H4 (cell line): ENCODE measurements at regions not wholly inside any gene's neighbourhood (a gene's known extent, or its start where the extent isn't known, plus 50 kb on each side); places are given as distances from the start of the nearest gene placed in this dataset.
"Not testable (repeated sequence)": the region's sequence is repeated elsewhere in the genome, so short reads cannot be mapped to it uniquely, and the experiment has no call there.

Experiments
- DNase-seq: peaks from one replicate; pipeline ENCODE4 v3.0.0-alpha.2; 2015; ENCODE audit warnings: low spot score

DNA sequence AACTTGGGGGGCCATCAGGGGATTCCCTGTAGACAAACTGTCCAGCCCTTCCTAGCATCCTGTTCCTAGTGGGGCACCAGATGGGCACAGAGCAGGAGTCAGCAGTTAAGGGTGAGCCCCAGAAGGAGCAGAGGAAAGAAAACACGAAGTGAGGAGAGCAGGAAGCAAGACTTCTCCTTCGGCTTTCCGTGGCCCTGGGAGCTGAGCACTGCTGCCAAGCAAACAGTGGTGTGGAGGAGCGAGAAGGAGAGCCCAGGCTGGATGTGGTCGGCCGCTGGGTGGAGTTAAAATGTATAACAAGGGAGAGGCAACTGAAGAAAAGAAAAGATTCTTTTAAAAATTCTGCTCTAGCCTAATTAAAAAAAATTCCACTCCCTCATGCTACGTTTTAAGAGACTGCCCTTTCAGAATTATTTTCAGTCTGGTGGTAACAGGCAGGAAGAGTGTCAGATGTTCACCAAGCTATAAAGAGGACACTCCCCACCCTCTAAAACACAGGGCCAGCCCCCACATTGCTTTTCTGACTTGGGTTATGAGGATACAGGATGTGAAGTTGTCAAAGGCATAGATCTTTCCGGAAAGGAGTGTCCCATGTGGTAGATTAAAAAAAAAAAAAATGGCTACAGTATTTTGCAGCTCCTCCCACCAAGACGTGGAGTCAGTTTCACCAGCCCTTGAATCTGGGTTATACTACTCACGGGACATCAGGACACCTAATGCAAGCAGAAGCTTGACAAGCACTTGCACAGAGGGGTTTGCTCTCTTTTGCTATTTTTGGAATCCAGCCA lies 74.9 kb upstream of the ZFHX3 start:
- no peak for DNase-seq

GRCh38 chr16:73116576-73116975 lies 68.6 kb upstream of the ZFHX3 start:
- no peak for DNase-seq

DNA sequence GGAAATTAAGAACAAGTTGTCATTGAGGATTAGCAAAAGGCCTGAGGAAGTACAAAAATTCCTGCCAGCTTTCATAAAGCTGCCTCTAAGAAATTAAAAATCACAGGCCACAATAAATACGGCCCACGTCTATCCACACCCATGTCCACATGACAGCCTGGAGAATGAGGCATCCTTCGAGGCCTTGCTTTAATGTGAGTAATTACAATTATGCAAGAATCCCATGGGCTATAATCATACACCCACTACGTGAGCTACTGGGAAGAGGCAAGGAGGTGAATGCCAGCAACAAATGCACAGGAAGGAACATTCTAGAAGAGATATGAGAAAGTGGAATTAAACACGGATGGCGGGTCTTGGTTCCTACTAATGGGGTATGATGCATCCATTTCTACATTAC lies 65.4 kb upstream of the ZFHX3 start:
- DNase-seq, result no peak

DNA sequence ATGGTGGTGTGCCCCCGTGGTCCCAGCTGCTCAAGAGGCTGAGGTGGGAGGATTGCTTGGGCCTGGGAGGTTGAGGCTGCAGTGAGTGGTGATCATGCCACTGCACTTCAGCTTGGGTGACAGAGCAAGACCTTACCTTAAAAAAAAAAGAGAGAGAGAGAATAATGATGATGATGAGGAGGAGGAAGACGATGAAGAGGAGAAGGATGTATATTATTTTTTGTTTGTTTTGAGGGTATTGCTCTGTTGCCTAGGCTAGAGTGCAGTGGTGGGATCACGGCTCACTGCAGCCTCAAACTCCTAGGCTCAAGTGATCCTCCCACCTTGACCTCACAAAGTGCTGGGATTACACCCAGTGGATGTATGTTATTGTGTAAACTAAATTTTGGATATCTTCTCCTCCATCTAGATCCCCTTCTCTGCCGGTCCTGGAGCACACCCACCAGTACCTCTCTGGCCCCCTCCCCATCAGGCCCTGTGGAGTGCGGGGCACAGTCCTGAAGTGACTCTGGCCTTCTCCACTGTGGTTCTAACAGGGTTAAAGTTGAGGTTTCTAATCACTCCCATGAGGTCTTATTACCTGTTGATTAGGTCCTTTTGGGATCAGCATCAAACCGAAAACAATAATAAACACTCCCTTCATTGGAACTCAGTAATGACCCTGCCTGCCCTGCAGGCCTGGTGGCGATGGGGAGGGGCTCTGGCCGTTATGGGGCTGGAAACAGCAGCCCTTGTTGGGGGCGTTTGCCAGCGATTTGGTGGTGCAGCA lies 60.5 kb upstream of the ZFHX3 start:
- no peak for DNase-seq

DNA sequence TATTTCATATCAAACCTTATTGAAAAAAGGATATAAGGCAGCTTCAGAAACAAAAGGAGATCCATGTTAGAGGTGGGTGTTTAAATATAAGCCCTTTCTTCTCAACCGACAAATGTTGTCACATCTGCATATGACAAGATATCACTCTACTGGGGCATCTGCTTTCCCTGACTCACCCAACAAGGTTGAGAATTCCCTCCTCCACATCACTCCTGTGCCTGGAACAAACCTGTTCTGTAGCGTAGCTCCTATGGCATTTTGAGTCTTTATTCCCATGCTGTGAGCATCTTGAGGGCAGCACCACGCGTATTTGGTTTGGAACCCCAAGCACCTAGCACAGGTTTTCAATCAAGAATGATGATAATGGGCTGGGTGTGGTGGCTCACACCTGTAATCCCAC lies 59.4 kb upstream of the ZFHX3 start:
- DNase-seq, result no peak

DNA sequence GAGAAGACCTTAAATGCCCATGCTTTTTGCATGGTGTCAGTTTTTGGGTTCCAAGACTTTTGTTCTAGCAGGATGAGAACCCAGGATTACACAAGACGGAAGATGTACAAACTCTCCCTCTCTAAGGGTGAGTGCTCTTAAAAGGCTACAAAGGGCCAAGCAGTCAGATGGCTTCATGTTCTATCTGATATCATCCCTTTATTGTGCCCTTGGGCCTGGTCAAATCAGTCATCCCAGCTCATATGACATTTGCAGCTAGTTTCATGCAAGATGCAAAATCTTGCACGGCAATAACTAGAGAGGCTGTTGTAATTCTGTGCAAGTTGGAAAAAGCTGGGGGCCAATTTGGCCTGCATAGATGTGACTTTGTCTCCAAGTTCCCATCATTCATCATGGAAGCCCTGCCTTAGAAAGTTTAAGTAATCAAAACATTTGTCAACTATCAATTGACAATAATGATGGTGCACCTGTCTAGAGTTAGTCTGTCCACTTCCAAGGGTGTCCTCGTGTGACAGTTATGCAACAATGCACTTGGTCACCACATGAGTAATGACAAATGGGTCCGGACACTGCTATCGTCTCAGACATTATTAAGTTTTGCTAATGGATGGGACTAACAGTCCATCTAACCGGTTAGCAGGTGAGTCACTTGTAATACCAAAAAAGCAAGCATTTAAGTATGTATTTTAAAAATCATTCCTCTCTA lies 58.6 kb upstream of the ZFHX3 start:
- DNase-seq, result no peak

DNA sequence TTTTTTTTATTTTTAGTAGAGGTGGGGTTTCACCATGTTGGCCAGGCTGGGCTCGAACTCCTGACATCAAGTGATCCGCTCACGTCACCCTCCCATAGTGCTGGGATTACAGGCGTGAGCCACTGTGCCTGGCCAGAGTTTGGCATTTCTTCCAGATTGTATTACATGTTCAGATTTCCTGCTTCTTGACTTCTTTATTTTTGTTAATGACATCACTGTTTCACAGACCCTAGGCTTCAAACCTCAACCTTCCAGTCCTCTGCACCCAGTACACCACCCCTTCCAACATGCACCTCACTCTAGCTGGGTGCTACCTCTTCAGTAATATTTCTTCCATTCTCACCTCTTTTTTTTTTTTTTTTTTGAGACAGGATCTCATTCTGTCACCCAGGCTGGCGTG lies 53.6 kb upstream of the ZFHX3 start:
- DNase-seq, result no peak

DNA sequence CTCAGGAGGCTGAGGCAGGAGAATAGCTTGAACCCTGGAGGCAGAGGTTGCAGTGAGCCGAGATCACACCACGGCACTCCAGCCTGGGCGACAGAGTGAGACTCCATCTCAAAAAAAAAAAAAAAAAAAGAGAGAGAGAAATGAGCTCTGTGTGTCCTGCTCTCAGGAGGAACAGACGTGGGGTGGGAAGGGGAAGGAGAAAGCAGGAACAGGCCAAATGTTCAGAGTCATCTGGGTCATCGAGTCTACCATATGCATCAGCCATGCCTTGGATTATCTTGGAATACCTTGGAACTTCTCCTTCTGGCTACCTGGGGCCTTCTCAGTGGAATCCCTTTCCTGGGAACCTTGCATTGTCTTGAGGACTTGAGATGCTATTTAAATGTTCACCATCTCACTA lies 51.7 kb upstream of the ZFHX3 start:
- not testable (repeated sequence) for DNase-seq
